ENCODE measurements at regions not wholly inside any gene's neighbourhood (a gene's known extent, or its start where the extent isn't known, plus 50 kb on each side); places are given as distances from the start of the nearest gene placed in this dataset.

DNA sequence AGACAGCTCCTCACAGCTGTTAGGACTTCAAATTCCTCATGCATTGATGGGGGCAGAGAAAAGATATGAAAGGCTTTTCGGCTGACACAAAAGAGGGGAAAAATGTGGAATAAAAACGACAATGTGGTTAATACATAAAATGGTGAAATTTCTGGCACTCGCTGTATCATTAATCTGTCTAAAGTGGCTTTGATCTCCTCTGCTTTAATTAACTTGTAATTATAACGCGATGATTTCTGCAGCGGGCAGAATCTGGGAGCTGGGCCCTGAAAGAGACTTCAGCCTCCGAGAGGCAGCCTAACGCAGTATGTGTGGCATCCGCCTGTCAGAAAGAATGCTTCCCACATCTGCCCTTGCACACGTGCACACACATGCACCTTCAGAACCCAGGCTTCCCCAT is 144.1 kb upstream of the IGSF21 start:
- TF ChIP-seq CTCF (IDR thresholded peaks at IDR 0.05; ENCODE audit: low read length), result no peak
- TF ChIP-seq EZH2 (IDR thresholded peaks at IDR 0.05; ENCODE audit: borderline replicate concordance, low read length), result no peak
- no peaks in the 10 kb centered on the region for H3F3A ChIP-seq (ENCODE audit: insufficient read depth, low read length)
- H3K36me3 ChIP-seq (ENCODE audit: insufficient read depth, low read length), result no peaks in the 10 kb centered on the region
- H2AFZ ChIP-seq (ENCODE audit: low read length), result no peak overlapping the region
- H3K9me3 ChIP-seq (ENCODE audit: low read length), result no peaks in the 10 kb centered on the region
- H3K9me2 ChIP-seq (ENCODE audit: low read depth, low read length), result no peaks in the 10 kb centered on the region
- H3K9ac ChIP-seq (ENCODE audit: low read length), result no peak overlapping the region
- no peaks in the 10 kb centered on the region for H4K20me1 ChIP-seq (ENCODE audit: insufficient read depth, low read length)
- no peak overlapping the region for H3K4me3 ChIP-seq (ENCODE audit: low read depth, low read length, poor library complexity, severe bottlenecking)
- H3K79me2 ChIP-seq (ENCODE audit: insufficient read depth, low read length), result no peaks in the 10 kb centered on the region
- H3K27me3 ChIP-seq (ENCODE audit: insufficient read depth, low read length), result no peaks in the 10 kb centered on the region
- no peak overlapping the region for H3K27ac ChIP-seq (ENCODE audit: low read depth, low read length, poor library complexity, severe bottlenecking)
- no peak overlapping the region for H3K4me2 ChIP-seq (ENCODE audit: low read length)
- H3K4me1 ChIP-seq (ENCODE audit: insufficient read depth, low read length, severe bottlenecking), result no peaks in the 10 kb centered on the region

GRCh38 chr1:17965515-17966100 is 142.0 kb upstream of the IGSF21 start:
- no peaks in the 10 kb centered on the region for H4K20me1 ChIP-seq (ENCODE audit: insufficient read depth, low read length)
- no peak overlapping the region for H3K27ac ChIP-seq (ENCODE audit: low read depth, low read length, poor library complexity, severe bottlenecking)
- H3K27me3 ChIP-seq (ENCODE audit: insufficient read depth, low read length), result no peaks in the 10 kb centered on the region
- no peaks in the 10 kb centered on the region for H3K4me1 ChIP-seq (ENCODE audit: insufficient read depth, low read length, severe bottlenecking)
- no peaks in the 10 kb centered on the region for H3F3A ChIP-seq (ENCODE audit: insufficient read depth, low read length)
- H3K4me3 ChIP-seq (ENCODE audit: low read depth, low read length, poor library complexity, severe bottlenecking), result no peak overlapping the region
- H3K36me3 ChIP-seq (ENCODE audit: insufficient read depth, low read length), result no peaks in the 10 kb centered on the region
- TF ChIP-seq CTCF (IDR thresholded peaks at IDR 0.05; ENCODE audit: low read length), result no peak
- TF ChIP-seq EZH2 (IDR thresholded peaks at IDR 0.05; ENCODE audit: borderline replicate concordance, low read length), result no peak
- no peak overlapping the region for H2AFZ ChIP-seq (ENCODE audit: low read length)
- H3K9ac ChIP-seq (ENCODE audit: low read length), result no peak overlapping the region
- no peak overlapping the region for H3K4me2 ChIP-seq (ENCODE audit: low read length)
- H3K9me2 ChIP-seq (ENCODE audit: low read depth, low read length), result no peaks in the 10 kb centered on the region
- no peaks in the 10 kb centered on the region for H3K79me2 ChIP-seq (ENCODE audit: insufficient read depth, low read length)
- no peaks in the 10 kb centered on the region for H3K9me3 ChIP-seq (ENCODE audit: low read length)

- Histone ChIP-seq H3K27ac (ENCODE audit: low read depth, low read length, poor library complexity, severe bottlenecking) (no peak overlapping the region), H3K9me3 (ENCODE audit: low read length) (no peaks in the 10 kb centered on the region), H3K9me2 (ENCODE audit: low read depth, low read length) (no peaks in the 10 kb centered on the region), H3K27me3 (ENCODE audit: insufficient read depth, low read length) (no peaks in the 10 kb centered on the region), H4K20me1 (ENCODE audit: insufficient read depth, low read length) (no peaks in the 10 kb centered on the region), H3K4me2 (ENCODE audit: low read length) (no peak overlapping the region), H3K79me2 (ENCODE audit: insufficient read depth, low read length) (no peaks in the 10 kb centered on the region), H3K36me3 (ENCODE audit: insufficient read depth, low read length) (no peaks in the 10 kb centered on the region), H3K4me3 (ENCODE audit: low read depth, low read length, poor library complexity, severe bottlenecking) (no peak overlapping the region), H2AFZ (ENCODE audit: low read length) (no peak overlapping the region), H3K9ac (ENCODE audit: low read length) (no peak overlapping the region), H3F3A (ENCODE audit: insufficient read depth, low read length) (no peaks in the 10 kb centered on the region), H3K4me1 (ENCODE audit: insufficient read depth, low read length, severe bottlenecking) (no peaks in the 10 kb centered on the region)
- TF ChIP-seq CTCF (IDR thresholded peaks at IDR 0.05; ENCODE audit: low read length) (no peak), EZH2 (IDR thresholded peaks at IDR 0.05; ENCODE audit: borderline replicate concordance, low read length) (no peak)
Measured at GRCh38 chr1:17966341-17966740, 141.3 kb upstream of the IGSF21 start.

Data from OCI-LY1 (cell line).